Fibroblast of skin of back (primary cell): ENCODE measurements at regions not wholly inside any gene's neighbourhood (a gene's known extent, or its start where the extent isn't known, plus 50 kb on each side); places are given as distances from the start of the nearest gene placed in this dataset.

Experiments used
- DNase-seq: peaks from one replicate; pipeline ENCODE4 v3.0.0-alpha.2; 2013

DNA sequence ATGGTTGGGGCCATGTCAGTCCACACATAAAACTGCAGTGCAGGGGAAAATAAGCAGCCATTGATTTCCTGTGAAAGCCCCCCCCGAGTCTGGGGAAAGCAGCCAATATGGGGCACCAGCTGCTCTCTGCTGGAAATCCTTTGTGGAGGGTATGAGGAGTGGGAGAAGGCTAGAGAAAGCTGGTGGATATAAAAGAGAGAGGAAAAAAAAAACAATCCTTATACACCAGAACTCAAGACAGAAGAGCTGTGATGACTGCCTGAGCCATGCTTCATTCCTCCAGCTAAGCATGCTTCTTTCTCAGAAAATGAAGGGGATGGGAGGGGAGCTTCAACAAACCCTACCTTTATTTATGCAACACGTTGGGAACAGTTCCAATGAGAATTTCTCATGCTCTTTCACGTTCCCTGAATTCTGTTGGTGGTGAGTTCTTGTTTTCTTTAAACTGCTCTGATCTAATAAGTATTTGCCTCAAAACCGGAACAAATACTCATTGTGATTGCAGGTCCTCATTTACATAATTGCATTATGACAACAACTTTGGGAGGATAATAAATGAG, 688.0 kb upstream of the SEMA6A start:
- no peak for DNase-seq

- DNase-seq = no peak
Observed at GRCh38 chr5:117261948-117262571, 687.4 kb upstream of the SEMA6A start.

DNA sequence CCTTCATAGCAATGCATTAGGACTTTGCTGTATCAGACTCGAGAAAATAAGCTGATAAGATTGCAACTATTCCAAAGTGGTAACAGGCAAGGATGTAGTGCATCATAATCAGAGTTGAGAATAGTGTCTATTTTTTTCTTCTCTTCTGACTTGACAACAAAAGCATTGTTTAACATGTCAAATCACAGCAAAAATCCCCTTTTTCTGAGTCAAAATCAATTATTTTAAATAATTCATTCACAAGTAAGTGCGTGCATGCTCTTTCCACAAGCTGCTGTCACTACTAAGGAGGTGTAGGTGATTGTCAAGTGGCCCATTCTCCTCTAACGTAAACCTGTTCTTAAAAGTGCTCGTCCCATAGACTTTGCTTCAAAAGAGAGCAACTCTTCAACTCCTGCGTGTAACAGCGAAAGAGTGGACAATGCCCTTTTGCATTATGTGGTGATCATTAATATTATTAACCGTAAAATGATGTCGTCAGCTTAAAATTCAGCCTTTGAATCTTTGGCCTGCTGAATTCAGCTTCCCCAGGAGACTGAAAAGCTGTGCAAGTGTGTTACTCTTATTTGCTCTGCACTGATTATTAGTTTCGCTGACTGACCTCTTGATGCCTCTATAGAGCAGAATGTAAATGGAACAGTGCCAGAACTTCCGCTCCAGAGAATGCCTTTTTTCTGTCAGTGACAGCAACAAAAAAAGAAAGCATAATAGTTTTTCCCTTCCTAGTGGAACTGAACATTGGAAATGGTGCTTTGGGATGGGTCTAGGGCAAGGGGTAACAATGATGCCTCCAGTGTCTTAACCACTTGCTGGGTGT, 680.8 kb upstream of the SEMA6A start:
- no peak for DNase-seq

DNA sequence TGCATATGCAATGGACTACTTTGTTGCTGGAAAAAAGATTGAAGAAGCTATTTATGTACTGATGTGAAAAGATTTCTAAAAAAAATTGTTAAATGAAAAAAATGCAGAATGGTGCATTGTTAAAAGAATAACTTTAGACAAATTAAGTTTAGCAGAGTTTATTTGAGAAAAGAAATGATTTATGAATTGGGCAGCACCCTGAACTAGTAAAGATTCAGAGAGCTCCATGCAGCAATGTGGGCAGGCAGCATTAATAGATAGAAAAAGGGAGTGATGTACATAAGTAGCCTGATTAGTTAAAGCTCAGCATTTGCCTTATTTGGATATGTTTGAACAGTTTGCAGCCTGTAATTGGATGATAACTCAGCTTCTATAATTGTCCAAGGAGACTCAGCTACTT, 677.9 kb upstream of the SEMA6A start:
- no peak for DNase-seq

- DNase-seq = no peak
Observed at GRCh38 chr5:117249086-117249815, 674.6 kb upstream of the SEMA6A start.

DNA sequence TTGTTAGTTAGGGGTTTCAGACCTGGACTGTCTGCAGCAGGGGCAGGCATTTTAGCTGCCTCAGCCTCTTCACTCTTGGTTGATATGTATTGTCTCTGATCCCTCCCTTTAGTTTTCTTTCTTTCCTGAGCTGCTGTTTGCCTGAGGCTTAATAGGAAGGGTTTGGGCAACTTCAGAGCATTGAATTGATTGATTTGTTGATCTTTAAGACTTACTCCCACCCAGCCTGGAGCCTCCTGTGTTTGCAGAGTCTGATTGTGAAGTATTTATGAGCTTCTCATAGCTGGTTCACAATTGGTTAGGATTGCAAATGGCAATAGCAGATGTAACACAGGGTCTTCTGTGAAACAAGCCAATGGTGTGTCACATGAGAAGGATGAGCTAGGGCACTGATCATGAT, 671.8 kb upstream of the SEMA6A start:
- no peak for DNase-seq

- DNase-seq = no peak
Observed at GRCh38 chr5:117245130-117245529, 670.5 kb upstream of the SEMA6A start.

DNA sequence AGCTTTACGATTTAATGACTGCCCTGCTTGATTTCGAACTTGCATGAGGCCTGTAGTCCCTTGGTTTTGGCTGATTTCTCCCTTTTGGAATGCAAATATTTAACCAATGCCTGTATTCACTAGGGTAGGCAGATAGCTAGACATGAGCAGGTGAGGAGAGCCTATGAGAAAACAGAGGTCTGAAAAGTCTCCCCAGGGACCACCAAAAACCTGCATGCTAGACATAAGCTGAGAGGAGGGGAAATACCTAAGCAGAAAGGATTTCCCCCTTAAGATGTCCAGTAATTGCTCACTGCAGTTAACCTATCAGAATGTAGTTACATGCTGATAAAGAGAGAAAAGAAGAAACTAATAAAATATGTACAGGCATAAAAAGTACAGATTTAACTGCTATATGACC, 667.4 kb upstream of the SEMA6A start:
- DNase-seq = no peak

GRCh38 chr5:117236941-117237340, 662.3 kb upstream of the SEMA6A start:
- DNase-seq = no peak

DNA sequence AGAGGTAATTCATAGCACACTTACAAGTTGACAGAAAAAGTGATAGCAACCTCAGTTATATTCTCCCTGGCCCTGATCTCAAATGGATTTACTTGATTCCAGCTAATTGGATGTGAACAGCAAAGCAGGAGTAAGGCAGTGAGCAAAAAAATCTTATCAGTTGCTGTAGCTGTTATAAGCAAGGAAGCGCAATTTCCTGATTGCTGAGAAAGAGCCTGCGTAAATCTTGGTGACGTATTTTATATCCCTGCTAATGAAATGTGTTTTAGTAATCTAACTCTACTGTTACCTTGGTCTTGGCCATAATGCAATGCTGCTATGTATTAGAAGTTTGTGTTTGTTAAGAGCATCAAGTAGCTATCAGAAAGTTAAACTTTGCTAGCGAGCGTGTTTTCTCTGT, 661.2 kb upstream of the SEMA6A start:
- DNase-seq = no peak

DNA sequence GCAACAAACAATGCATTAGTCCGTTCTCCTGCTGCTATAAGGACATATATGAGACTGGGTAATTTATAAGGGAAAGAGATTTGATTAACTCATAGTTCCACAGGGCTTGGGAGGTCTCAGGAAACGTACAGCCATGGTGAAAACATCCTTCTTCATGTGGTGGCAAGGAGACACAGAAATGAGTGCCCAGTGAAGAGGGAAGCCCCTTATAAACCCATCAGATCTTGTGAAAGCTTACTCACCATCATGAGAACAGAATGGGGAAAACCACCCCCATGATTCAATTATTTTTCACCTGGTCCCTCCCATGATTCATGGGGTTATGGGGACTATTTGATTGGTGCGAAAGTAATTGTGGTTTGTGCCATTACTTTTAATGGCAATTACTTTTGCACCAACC, 655.8 kb upstream of the SEMA6A start:
- no peak for DNase-seq

DNA sequence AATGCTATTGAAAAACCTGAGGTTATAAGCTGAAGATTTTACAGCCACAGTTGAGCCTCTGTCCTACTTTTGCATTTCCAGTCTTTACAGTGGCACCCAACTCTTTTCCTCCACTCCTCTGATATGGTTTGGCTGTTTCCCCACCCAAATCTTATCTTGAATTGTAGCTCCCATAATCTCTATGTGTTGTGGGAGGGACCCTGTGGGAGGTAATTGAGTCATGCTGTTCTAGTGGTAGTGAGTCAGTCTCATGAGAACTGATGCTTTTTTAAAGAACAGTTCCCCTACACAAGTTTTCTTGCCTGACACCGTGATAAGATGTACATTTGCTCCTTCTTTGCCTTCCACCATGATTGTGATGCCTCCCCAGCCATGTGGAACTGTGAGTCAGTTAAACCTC, 646.1 kb upstream of the SEMA6A start:
- DNase-seq = peak; percentile 37

DNA sequence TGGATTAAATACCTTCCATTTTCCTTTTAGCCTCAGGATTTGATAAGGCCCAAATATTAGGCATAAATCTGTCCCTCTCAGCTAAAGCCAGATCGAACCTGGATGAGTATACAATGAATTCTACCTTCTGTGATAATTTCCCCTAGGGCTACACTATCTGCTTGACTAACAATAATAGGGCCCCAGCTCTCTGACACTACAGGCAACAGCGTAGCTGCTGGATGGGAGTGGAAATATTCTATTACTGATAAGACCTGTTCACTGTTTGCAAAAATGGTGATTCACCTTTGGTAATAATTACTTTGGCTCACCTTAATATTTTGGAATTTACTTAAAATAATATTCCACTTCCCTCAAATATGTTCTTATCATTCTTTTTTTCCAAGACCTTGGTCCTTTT, 644.2 kb upstream of the SEMA6A start:
- no peak for DNase-seq

GRCh38 chr5:117212866-117213265, 638.2 kb upstream of the SEMA6A start:
- DNase-seq = peak; percentile 1

DNA sequence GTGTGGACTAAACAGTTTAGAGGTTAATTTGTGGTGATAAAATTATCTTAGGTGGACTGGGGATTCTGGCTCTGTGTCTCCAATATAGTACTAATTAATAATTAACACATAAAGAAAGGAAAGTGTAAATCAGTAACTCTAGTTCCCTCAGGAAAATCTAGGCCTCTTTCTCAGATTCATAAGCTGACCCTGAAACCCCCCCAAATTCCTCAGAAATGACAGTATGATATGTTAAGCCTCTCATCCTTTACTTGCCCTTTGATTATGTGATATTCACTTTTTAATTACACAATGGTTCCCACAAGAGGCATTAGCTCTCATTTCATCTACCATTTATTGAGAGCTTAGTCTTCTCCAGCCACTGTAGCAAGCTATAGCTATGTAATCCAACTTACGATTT, 636.2 kb upstream of the SEMA6A start:
- no peak for DNase-seq

GRCh38 chr5:117209479-117209878, 634.9 kb upstream of the SEMA6A start:
- DNase-seq = no peak

- DNase-seq = no peak
Observed at GRCh38 chr5:117207088-117207668, 632.6 kb upstream of the SEMA6A start.

DNA sequence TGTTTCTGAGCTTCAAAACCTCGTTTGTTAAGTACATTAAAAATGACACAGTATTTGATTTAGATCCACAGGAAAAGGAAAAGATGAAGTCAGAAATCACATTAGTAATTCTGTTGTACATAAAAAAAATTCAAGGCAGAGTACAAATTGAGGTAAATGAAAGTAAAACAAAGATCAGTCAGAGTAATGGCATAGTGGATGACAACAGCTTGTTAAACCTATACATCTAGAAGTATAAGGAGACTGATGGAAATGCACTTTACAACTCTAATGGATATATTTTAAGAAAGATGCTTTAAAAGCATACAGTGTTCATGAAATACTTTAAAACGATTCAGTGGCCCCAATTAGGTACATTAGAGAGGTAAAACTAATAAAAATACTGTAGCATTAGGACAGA, 631.3 kb upstream of the SEMA6A start:
- no peak for DNase-seq

- no peak for DNase-seq
Observed at GRCh38 chr5:117204926-117205869, 630.6 kb upstream of the SEMA6A start.

- no peak for DNase-seq
Observed at GRCh38 chr5:117204404-117204803, 629.8 kb upstream of the SEMA6A start.

- no peak for DNase-seq
Observed at GRCh38 chr5:117203584-117203983, 629.0 kb upstream of the SEMA6A start.

- no peak for DNase-seq
Observed at GRCh38 chr5:117201001-117201400, 626.4 kb upstream of the SEMA6A start.
